ENCODE measurements at regions not wholly inside any gene's neighbourhood (a gene's known extent, or its start where the extent isn't known, plus 50 kb on each side); places are given as distances from the start of the nearest gene placed in this dataset.

- no peak overlapping the region for H3K27ac Mint-ChIP-seq (ENCODE audit: unreplicated experiment)
- no peak overlapping the region for H3K4me3 Mint-ChIP-seq (ENCODE audit: unreplicated experiment)
- H3K9me3 Mint-ChIP-seq (ENCODE audit: unreplicated experiment), result peaks cover 3% of the 10 kb centered on the region
- peaks cover 18% of the 10 kb centered on the region for H3K4me1 Mint-ChIP-seq (ENCODE audit: low read depth, unreplicated experiment)
- peaks cover 5% of the 10 kb centered on the region for H3K36me3 Mint-ChIP-seq (ENCODE audit: unreplicated experiment)
- no peak for DNase-seq
- no peak for TF ChIP-seq CTCF (IDR thresholded peaks at IDR 0.05; ENCODE audit: partially characterized antibody, unreplicated experiment)
- no peaks in the 10 kb centered on the region for H3K27me3 Mint-ChIP-seq (ENCODE audit: unreplicated experiment)
Observed at GRCh38 chr5:18119156-18119785, 485.0 kb downstream of the TAF11L14 start.

GRCh38 chr5:18141222-18141621 is 507.0 kb downstream of the TAF11L14 start:
- peaks cover 4% of the 10 kb centered on the region for H3K9me3 Mint-ChIP-seq (ENCODE audit: unreplicated experiment)

GRCh38 chr5:18142831-18143230 is 508.6 kb downstream of the TAF11L14 start:
- Mint-ChIP-seq H3K36me3 (ENCODE audit: unreplicated experiment) (peaks cover 8% of the 10 kb centered on the region), H3K4me3 (ENCODE audit: unreplicated experiment) (no peak overlapping the region), H3K27me3 (ENCODE audit: unreplicated experiment) (peaks cover 2% of the 10 kb centered on the region), H3K4me1 (ENCODE audit: low read depth, unreplicated experiment) (peaks cover 12% of the 10 kb centered on the region), H3K9me3 (ENCODE audit: unreplicated experiment) (peaks cover 2% of the 10 kb centered on the region), H3K27ac (ENCODE audit: unreplicated experiment) (no peak overlapping the region)
- DNase-seq, result no peak
- TF ChIP-seq CTCF (IDR thresholded peaks at IDR 0.05; ENCODE audit: partially characterized antibody, unreplicated experiment), result no peak

More at GRCh38 chr5:18141222-18141621, 507.0 kb downstream of the TAF11L14 start:
- Mint-ChIP-seq H3K4me1 (ENCODE audit: low read depth, unreplicated experiment) (peaks cover 12% of the 10 kb centered on the region), H3K27me3 (ENCODE audit: unreplicated experiment) (peaks cover 2% of the 10 kb centered on the region), H3K27ac (ENCODE audit: unreplicated experiment) (no peak overlapping the region), H3K4me3 (ENCODE audit: unreplicated experiment) (no peak overlapping the region), H3K36me3 (ENCODE audit: unreplicated experiment) (peaks cover 13% of the 10 kb centered on the region)
- no peak for DNase-seq
- TF ChIP-seq CTCF (IDR thresholded peaks at IDR 0.05; ENCODE audit: partially characterized antibody, unreplicated experiment), result no peak

- Mint-ChIP-seq H3K4me3 (ENCODE audit: unreplicated experiment) (no peak overlapping the region), H3K4me1 (ENCODE audit: low read depth, unreplicated experiment) (peaks cover 11% of the 10 kb centered on the region), H3K27ac (ENCODE audit: unreplicated experiment) (no peak overlapping the region), H3K36me3 (ENCODE audit: unreplicated experiment) (peaks cover 5% of the 10 kb centered on the region), H3K27me3 (ENCODE audit: unreplicated experiment) (no peaks in the 10 kb centered on the region), H3K9me3 (ENCODE audit: unreplicated experiment) (no peaks in the 10 kb centered on the region)
- DNase-seq, result no peak
- no peak for TF ChIP-seq CTCF (IDR thresholded peaks at IDR 0.05; ENCODE audit: partially characterized antibody, unreplicated experiment)
Observed at GRCh38 chr5:18152671-18153070, 518.4 kb downstream of the TAF11L14 start.

- no peak for TF ChIP-seq CTCF (IDR thresholded peaks at IDR 0.05; ENCODE audit: partially characterized antibody, unreplicated experiment)
Observed at GRCh38 chr5:18158166-18158565, 523.9 kb downstream of the TAF11L14 start.

More at GRCh38 chr5:18158166-18158565, 523.9 kb downstream of the TAF11L14 start:
- no peak for DNase-seq
- Mint-ChIP-seq H3K27ac (ENCODE audit: unreplicated experiment) (no peak overlapping the region), H3K9me3 (ENCODE audit: unreplicated experiment) (peaks cover 5% of the 10 kb centered on the region), H3K36me3 (ENCODE audit: unreplicated experiment) (peaks cover 15% of the 10 kb centered on the region), H3K27me3 (ENCODE audit: unreplicated experiment) (no peaks in the 10 kb centered on the region), H3K4me1 (ENCODE audit: low read depth, unreplicated experiment) (peaks cover 1% of the 10 kb centered on the region), H3K4me3 (ENCODE audit: unreplicated experiment) (no peak overlapping the region)

Measured in glutamatergic neuron (in vitro differentiated cells).